ENCODE measurements at regions not wholly inside any gene's neighbourhood (a gene's known extent, or its start where the extent isn't known, plus 50 kb on each side); places are given as distances from the start of the nearest gene placed in this dataset.

DNA sequence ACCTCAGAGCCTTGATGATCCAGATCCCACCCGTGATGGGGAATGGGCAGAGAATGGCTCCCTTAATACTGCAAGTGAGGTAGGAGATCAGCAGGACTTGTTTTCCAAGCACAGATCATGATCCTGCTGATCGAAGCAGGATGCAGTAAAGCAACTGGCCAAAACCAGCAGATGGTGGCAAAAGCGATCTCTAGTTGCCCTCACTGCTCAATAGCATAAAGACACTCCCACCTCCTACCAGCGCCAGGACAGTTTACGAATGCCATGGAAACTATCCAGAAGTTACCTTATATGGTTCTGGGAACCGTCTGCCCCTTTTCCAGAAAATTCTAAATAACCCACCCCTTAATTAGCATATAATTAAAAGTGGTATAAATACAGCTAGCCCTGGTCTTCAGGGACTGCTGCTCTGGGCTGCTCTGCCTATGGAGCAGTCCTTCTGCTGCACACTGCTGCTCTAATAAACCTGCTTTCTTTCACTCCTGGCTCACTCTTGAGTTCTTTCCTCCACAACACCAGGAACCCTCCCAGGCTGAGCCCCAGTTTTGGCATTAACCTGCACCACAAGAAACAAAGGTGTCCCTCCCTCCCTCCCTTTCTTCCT lies 415.8 kb downstream of the PREX1 start:
- H3F3A ChIP-seq (ENCODE audit: insufficient read depth, low read depth): no peaks in the 10 kb centered on the region
- intact Hi-C loops (cut with micrococcal nuclease; ENCODE audit: unreplicated experiment): no loop called here
- BruUV-seq (replicated peaks): no TSS peak

DNA sequence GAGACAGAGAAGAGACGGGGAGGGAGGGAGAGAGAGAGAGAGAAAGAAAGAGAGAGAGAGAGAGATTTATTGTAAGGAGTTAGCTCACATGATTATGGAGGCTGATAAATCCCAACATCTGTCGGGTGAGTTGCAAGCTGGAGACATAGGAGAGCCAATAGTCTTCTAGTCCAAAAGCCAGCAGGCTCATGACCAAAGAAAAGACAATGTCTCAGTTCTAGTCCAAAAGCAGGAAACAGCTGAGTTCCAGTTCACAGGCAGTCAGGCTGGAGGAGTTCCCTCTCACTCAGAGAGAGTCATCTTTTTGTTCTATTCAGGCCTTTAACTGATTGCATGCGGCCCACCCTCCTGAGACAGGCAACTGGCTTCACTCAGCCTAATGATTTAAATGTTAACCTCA lies 416.6 kb downstream of the PREX1 start:
- H3K9me2 ChIP-seq (ENCODE audit: insufficient read depth): no peaks in the 10 kb centered on the region
- no peak overlapping the region for H3K4me3 ChIP-seq
- H3K4me1 ChIP-seq (replicated peaks; ENCODE audit: insufficient read depth): no peaks in the 10 kb centered on the region
- no peaks in the 10 kb centered on the region for H3K79me2 ChIP-seq (ENCODE audit: low read depth)
- no peaks in the 10 kb centered on the region for H3K9me3 ChIP-seq (ENCODE audit: insufficient read depth, low read depth)
- CTCF ChIA-PET: no interaction called here
- POLR2A ChIA-PET (ENCODE audit: unreplicated experiment): no interaction called here
- H3K27me3 ChIP-seq (ENCODE audit: insufficient read depth, low read depth): no peaks in the 10 kb centered on the region
- no peaks in the 10 kb centered on the region for H3F3A ChIP-seq (ENCODE audit: insufficient read depth, low read depth)
- no TSS peak for BruUV-seq (replicated peaks)
- DNase-seq: no peak
- H3K27ac ChIP-seq: no peak overlapping the region
- H3K36me3 ChIP-seq (ENCODE audit: low read depth): no peaks in the 10 kb centered on the region
- no peak overlapping the region for H3K4me2 ChIP-seq
- no peaks in the 10 kb centered on the region for H4K20me1 ChIP-seq (ENCODE audit: insufficient read depth)
- intact Hi-C loops (cut with micrococcal nuclease; ENCODE audit: unreplicated experiment): no loop called here
- TF ChIP-seq, protein P1, sequence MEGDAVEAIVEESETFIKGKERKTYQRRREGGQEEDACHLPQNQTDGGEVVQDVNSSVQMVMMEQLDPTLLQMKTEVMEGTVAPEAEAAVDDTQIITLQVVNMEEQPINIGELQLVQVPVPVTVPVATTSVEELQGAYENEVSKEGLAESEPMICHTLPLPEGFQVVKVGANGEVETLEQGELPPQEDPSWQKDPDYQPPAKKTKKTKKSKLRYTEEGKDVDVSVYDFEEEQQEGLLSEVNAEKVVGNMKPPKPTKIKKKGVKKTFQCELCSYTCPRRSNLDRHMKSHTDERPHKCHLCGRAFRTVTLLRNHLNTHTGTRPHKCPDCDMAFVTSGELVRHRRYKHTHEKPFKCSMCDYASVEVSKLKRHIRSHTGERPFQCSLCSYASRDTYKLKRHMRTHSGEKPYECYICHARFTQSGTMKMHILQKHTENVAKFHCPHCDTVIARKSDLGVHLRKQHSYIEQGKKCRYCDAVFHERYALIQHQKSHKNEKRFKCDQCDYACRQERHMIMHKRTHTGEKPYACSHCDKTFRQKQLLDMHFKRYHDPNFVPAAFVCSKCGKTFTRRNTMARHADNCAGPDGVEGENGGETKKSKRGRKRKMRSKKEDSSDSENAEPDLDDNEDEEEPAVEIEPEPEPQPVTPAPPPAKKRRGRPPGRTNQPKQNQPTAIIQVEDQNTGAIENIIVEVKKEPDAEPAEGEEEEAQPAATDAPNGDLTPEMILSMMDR (conservative IDR thresholded peaks at IDR 0.05): no peak
- no peak for TF ChIP-seq EZH2 (IDR thresholded peaks at IDR 0.05; ENCODE audit: low read depth)
- no peak overlapping the region for H2AFZ ChIP-seq

More for the DNA sequence above, 415.8 kb downstream of the PREX1 start:
- no peaks in the 10 kb centered on the region for H3K4me1 ChIP-seq (replicated peaks; ENCODE audit: insufficient read depth)
- H2AFZ ChIP-seq: no peak overlapping the region
- POLR2A ChIA-PET (ENCODE audit: unreplicated experiment): no interaction called here
- no peaks in the 10 kb centered on the region for H3K36me3 ChIP-seq (ENCODE audit: low read depth)
- no peak for DNase-seq
- no peaks in the 10 kb centered on the region for H3K79me2 ChIP-seq (ENCODE audit: low read depth)
- TF ChIP-seq EZH2 (IDR thresholded peaks at IDR 0.05; ENCODE audit: low read depth): no peak
- TF ChIP-seq, protein P1 (conservative IDR thresholded peaks at IDR 0.05): no peak
- H4K20me1 ChIP-seq (ENCODE audit: insufficient read depth): no peaks in the 10 kb centered on the region
- no peaks in the 10 kb centered on the region for H3K9me2 ChIP-seq (ENCODE audit: insufficient read depth)
- no peaks in the 10 kb centered on the region for H3K27me3 ChIP-seq (ENCODE audit: insufficient read depth, low read depth)
- H3K4me2 ChIP-seq: no peak overlapping the region
- no peak overlapping the region for H3K4me3 ChIP-seq
- H3K9me3 ChIP-seq (ENCODE audit: insufficient read depth, low read depth): no peaks in the 10 kb centered on the region
- no peak overlapping the region for H3K27ac ChIP-seq
- CTCF ChIA-PET: interaction anchor here (0.6 kb wide), 1 partner anchor 9 kb away, joined by 3 read pairs; no protein-coding TSS in a partner anchor

DNA sequence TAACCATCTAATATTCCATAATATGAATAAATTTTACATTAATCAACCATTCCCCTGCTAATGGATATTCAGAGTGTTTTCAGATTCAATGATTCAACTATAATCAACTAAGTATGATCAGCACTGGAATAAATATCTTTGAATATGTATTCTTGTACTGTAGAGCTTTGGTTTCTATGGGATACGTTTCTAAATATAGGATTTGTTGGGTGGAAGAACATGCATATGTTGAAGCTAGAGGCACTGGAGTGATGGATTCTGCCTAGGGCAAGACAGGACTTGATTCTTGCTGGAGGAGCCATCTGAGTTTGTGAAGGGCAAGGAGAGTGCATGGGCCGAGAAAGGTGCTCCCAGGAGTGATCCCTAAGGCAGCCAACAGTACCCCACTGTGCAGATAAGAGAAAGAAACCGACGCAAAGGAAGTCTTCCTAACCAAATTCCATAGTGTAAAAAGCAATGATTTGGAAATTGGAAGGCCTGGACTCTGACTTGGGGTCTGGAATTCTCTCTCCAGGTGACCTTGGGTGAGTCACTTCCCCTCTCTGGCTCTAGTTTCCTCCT lies 418.7 kb downstream of the PREX1 start:
- no peak for TF ChIP-seq EZH2 (IDR thresholded peaks at IDR 0.05; ENCODE audit: low read depth)
- TF ChIP-seq, protein P1 (conservative IDR thresholded peaks at IDR 0.05): no peak
- no peak overlapping the region for H3K27ac ChIP-seq
- POLR2A ChIA-PET (ENCODE audit: unreplicated experiment): no interaction called here
- no peaks in the 10 kb centered on the region for H3K27me3 ChIP-seq (ENCODE audit: insufficient read depth, low read depth)
- no peaks in the 10 kb centered on the region for H3K79me2 ChIP-seq (ENCODE audit: low read depth)
- H3K4me2 ChIP-seq: no peak overlapping the region
- DNase-seq: no peak
- no peaks in the 10 kb centered on the region for H4K20me1 ChIP-seq (ENCODE audit: insufficient read depth)
- CTCF ChIA-PET: no interaction called here
- intact Hi-C loops (cut with micrococcal nuclease; ENCODE audit: unreplicated experiment): no loop called here
- H3K9me3 ChIP-seq (ENCODE audit: insufficient read depth, low read depth): no peaks in the 10 kb centered on the region
- H3K9me2 ChIP-seq (ENCODE audit: insufficient read depth): no peaks in the 10 kb centered on the region
- no peak overlapping the region for H3K4me3 ChIP-seq
- H2AFZ ChIP-seq: no peak overlapping the region
- no peaks in the 10 kb centered on the region for H3K4me1 ChIP-seq (replicated peaks; ENCODE audit: insufficient read depth)
- no peaks in the 10 kb centered on the region for H3F3A ChIP-seq (ENCODE audit: insufficient read depth, low read depth)
- H3K36me3 ChIP-seq (ENCODE audit: low read depth): no peaks in the 10 kb centered on the region
- no TSS peak for BruUV-seq (replicated peaks)
